ENCODE measurements at regions not wholly inside any gene's neighbourhood (a gene's known extent, or its start where the extent isn't known, plus 50 kb on each side); places are given as distances from the start of the nearest gene placed in this dataset.
"Not testable (repeated sequence)": the region's sequence is repeated elsewhere in the genome, so short reads cannot be mapped to it uniquely, and the experiment has no call there.

DNA sequence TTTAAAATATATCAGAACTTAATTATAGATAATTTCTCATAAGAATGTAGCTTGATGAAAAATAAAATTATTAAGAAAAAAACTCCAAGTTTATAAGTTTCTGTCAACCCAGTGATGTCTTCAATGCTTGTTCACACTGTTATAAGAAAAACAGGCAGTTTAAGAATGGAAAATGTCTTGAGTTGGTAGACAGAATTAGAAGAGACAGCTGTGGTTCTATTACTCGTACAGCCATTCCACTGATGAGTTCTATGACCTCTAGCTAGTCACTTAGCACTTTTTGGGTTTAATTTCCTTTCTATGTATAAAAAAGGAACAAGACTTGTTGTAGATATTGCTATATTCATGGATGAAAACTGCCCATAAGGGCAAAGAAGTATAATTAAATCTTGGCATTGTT, 1013.1 kb upstream of the ATXN8OS start:
- no peak for DNase-seq (ENCODE audit: low read depth, low spot score)

DNA sequence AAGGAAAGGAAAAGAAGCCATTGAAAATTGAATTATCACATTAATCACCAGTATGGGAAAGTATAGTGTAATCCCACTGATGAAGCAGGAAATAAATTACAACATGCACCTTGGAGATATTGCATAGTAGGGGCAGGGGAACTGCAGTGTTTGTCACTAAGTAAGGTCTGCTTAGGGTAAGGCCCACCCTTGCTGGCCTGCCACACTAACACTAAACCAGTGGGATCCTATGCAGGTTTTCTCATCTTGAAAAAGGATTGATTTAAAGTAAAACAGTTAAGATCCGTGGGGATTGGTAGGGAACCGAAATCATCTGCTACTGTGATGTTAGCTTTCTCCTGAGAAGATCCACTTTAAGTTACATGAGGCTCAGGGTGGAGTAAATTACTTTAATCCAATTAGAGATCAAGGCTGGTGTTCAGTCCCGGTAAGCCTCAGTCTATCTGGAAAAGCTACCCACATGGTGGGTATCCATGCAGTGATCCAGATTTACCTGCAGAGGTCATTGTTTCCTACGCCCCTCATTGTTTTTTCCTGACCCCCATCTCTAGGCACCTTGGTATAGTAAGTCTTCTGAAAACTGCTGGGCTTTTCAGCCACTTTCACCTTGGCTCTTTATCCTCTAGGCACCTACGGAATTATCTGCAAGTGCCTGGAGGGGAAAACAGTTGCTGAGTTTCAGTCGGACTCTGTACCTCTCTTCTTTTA, 1014.9 kb upstream of the ATXN8OS start:
- no peak for DNase-seq (ENCODE audit: low read depth, low spot score)

DNA sequence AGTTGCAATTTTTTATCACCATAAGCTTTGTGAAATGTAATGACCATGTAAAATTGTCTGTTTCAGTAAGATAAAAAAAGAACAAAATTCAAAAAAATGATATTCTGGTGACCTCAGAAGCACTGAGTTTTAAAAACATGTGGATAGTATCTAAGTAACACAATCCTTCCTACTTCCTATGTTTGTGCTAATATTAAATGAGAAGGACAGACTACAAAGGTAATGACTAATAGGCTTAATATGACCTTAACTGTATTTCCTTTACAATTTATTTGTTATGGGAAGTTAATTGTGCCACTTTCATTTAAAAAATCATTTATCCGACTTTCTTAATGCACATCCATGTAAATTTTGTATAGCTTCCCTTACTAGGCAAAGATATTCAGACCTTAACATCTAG, 1030.4 kb upstream of the ATXN8OS start:
- DNase-seq (ENCODE audit: low read depth, low spot score) = no peak

DNA sequence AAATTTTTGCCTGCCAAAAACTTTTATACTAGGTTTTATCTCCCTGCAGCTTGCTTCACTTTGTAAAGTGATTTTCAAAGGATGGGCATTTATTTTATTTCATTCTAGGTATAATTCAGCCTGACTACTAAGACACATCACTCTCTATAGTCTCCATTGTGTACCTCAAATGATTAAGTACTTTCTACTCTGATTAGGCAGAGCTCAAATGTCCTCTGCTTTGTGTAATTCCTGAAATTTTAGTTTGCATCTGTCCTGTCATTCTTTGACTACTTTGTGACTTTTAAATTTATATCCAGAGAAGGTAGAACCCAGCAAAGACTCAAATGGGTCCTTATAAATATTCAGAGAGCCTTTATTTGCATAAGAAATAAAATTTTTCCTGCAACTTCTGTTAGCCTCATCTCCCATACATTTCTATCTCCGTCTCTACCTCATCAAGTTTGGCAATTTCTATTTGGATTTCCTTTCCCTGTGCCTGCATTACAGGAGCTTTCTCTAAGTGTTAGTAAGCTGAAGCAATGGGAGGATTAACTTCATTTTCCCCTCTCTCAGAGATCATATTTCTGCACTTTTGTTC, 1038.0 kb upstream of the ATXN8OS start:
- no peak for DNase-seq (ENCODE audit: low read depth, low spot score)

DNA sequence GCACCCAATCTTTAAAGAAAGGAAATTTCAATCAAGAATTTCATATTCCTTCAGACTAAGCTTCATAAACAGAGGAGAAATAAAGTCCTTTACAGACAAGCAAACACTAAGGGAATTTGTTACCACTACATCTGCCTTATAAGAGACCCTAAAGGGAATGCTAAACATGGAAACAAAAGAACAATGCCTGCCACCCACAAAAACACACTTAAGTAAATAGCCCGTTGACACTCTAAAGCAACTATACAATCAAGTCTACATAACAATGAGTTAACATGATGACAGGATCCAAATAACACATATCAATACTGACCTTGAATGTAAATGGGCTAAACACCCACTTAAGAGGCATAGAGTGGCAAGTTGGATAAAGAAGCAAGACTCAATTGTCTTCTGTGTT, 1056.9 kb upstream of the ATXN8OS start:
- DNase-seq (ENCODE audit: low read depth, low spot score) = no peak

DNA sequence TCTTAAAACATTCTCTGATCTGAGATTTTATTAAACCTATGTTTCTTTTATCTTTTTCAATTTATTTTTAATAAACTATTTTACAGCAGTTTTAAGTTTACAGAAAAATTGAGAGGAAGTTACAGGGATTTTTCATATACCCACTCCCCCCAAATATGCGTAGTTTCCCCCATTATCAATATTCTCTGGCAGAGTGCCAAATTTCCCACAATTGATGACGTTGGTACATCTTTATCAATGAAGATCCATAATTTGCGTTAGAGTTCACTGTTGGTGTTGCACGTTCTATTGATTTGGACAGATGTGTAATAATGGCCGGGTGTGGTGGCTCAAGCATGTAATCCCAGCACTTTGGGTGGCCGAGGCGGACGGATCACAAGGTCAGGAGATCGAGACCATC, 1063.0 kb upstream of the ATXN8OS start:
- DNase-seq (ENCODE audit: low read depth, low spot score) = no peak

DNA sequence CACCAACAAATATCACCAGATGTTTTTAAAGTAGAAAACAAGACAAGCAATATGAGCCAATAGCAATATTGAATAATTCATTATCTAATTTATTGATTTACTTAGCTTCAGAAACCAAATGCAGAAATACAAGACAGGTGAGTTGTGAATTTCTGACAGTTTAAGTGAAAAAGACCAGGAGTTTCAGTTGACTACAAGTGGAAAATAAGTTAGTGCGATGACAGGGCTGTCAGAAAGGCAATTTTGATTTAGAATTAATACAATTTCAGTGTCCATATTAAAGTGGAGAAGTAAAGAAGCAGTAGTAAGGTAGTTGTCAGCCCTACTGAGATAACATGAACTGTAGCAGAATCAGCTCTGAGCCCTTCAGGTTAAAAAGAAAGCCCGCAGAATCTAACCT, 1066.7 kb upstream of the ATXN8OS start:
- DNase-seq (ENCODE audit: low read depth, low spot score) = no peak

DNA sequence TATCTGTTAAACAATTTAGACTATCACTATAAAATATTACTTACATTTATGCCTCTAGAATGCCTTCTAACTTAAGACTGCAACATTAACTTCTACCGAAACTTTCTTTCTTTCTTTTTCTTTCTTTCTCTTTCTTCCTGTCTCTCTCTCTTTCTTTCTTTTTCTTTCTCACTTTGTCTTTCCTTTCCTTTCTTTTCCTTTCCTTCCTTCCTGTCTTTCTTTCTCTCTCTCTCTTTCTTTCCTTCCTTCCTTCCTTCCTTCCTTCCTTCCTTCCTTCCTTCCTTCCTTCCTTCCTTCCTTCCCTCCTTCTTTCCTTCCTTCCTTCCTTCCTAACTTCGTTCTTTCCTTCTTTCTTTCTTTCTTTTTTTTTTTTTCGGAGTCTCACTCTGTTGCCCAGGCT, 1071.9 kb upstream of the ATXN8OS start:
- no peak for DNase-seq (ENCODE audit: low read depth, low spot score)

DNA sequence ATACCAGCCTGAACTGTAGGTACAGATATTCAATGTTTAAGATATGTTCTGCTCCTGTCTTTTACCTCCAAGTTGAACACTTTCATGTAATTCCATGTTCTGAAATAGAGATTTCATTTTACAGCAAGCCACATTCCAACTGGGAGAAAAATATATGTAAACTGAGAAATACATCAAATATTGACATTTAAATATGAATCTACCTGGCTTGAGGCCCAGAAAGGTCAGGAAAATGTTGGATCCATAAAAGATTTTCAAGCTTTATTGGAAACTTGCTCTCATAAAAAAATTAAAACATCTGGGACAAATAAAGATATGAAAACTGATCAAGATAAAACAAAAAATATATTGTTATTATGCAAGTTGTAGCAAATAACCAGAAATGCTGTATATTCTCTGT, 1078.7 kb upstream of the ATXN8OS start:
- no peak for DNase-seq (ENCODE audit: low read depth, low spot score)

DNA sequence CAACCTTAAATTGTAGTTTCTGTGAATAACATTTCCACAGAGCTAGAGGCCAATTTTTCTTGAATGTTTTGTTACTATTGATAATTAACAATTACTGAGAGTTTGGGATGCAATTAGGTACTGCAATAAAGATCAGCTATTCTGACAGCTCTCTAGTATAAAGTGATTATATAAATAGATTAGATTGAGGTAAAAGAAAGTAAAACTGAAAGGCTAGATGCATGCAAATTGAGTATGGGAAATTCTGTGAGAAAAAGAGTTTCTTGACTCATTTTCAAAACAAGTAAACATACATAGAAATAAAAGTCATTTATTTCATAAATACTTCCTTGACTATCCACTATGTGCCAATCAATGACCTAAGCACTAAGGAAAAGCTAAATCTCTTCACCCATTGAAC, 1087.5 kb upstream of the ATXN8OS start:
- DNase-seq (ENCODE audit: low read depth, low spot score) = no peak

DNA sequence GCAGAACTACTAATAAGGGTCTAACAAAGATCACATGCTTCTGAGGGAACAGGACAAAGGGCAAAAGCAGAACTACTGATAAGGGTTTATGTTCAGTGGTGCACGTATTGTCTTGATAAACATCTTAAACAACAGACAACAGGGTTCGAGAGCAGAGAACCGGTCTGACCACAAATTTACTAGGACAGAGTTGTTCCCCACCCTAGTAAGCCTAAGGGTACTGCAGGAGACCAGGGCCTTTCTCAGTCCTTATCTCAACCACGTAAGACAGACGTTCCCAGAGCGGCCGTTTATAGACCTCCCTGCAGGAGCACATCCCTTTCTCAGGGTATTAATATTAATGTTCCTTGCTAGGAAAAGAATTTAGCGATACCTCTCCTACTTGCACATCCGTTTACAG, 1089.5 kb upstream of the ATXN8OS start:
- not testable (repeated sequence) for DNase-seq (ENCODE audit: low read depth, low spot score)

DNA sequence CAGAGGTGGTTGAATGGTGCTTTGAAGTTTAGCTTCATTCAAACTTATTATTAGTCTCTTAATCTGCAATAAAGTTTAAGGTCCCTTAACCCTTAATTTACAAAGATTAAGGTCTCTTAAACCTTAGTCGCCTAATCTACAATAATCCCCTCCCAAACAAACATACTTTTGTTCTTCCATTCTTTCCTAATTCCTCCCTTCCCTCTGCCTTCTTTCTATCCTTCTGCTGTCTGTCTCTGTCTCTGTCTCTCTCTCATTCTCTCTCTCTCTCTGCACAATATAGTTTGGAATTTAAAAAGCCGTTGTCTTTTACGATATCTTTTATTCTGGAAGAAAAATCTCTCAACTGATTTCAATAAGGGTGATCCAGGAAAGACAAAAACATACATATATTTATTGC, 1096.8 kb upstream of the ATXN8OS start:
- DNase-seq (ENCODE audit: low read depth, low spot score) = no peak

DNA sequence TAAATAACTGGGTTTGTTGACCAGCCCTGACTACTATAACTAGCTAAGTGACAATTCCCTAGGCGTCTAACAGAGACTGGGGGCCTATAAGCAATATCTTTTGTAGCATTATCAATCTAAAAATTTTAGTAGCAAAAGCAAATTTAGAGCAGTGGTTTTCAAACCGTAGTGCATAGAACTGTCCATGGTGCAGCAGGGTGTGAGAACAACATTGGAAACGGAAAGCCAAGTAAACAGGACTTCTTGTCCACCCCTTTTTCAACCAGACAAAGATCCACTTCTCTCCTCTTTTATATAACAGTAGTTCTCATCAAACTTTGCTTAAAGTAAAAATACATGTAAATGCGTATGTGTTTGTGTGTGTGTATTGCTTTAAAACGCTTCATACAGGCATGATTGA, 1099.1 kb upstream of the ATXN8OS start:
- DNase-seq (ENCODE audit: low read depth, low spot score) = no peak

DNA sequence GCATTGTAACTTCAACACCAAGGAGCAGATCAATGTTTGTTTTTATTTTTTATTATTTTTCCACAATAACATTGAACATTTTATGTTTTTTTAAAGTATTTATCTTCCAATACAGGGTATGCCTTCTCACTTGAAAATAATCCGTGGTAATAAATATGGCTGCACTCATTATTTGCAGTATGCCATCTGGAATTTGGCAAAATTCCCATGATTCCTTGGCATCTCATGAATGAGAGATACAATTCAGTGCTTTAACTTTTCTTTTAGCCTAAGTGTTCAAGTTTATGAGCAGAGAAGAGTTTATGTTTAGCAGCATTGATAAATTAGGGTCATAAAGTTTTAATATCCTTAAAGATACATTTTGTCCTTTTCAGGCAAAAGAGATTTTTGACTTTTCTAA, 1109.6 kb upstream of the ATXN8OS start:
- no peak for DNase-seq (ENCODE audit: low read depth, low spot score)

DNA sequence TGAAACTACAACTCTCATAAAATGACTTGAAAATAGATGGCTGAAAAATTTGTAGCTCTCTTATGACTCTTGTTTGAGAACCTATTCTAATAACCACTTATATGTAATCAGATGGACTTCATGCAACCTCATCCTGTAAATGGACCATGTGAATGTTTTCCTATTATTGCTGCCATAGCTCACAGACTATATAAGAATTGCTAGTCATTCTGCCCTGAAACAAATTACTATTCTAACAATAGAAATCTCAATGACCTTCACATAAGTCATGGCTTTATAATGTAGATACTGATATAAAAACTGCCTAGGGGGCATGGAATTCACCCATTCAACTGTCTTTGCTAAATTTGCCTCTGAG, 1111.0 kb upstream of the ATXN8OS start:
- DNase-seq (ENCODE audit: low read depth, low spot score) = no peak

DNA sequence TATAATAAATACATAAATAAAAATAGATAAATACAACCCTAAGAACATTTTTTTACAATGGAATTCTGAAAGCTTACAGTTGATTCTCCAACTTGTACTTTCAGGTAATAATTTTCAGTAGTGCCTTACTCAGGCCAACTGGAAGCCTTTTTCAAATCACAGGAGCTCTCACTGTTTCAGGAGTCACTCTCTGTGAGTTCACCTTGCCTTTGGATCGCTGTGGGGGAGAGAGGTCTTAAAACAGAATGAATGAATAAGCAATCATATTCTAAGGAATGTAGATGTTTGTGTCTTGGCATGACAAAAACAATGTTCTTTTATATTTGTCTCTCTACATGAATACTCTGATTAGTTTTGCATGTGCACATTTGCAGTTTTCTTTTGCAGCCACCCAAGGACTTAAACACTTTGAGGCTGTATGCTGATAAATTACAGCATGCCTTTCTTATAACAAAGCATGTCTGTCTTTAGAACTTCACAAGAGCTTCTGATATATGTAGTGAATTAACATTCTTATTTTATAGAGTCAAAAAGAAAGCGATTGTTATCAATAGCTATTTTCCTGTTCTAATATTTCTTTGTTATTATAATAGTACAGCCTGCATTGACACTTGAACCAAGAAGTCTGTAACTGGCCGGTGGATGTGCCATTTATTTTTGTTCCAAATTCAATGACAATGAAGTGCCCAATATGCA, 1111.5 kb upstream of the ATXN8OS start:
- no peak for DNase-seq (ENCODE audit: low read depth, low spot score)

DNA sequence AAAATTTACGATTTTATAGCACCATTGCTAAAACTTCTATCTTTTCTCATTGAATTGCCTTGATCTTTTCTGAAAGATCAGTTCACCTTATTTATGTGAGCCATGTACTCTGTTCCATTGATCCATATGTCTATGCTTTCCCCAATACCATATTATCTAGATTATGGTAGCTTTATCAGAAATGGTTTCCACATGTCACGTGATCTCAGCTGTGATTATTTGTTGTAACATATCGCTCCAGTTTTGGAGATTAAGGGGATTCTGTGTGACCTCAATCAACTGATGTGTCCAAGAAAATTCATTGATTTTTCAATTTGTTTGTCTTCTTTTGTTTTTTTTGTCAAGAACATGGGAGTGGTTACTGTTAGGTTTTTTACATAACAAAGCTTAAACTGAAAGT, 1114.5 kb upstream of the ATXN8OS start:
- no peak for DNase-seq (ENCODE audit: low read depth, low spot score)

DNA sequence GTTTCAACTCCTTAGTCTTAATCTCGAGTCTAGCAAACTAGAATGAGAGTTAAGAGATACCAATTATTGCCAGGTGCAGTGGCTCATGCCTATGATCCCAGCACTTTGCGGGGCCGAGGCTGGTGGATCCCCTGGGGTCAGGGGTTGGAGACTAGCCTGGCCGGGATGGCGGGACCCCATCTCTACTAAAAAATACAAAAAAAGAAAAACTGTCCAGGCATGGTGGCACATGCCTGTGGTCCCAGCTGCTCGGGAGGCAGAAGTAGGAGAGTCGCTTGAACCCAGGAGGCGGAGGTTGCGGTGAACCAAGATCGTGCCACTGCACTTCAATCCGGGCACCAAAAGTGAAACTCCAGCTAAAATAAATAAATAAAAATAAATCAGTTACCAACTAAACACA, 1119.5 kb upstream of the ATXN8OS start:
- DNase-seq (ENCODE audit: low read depth, low spot score) = no peak

DNA sequence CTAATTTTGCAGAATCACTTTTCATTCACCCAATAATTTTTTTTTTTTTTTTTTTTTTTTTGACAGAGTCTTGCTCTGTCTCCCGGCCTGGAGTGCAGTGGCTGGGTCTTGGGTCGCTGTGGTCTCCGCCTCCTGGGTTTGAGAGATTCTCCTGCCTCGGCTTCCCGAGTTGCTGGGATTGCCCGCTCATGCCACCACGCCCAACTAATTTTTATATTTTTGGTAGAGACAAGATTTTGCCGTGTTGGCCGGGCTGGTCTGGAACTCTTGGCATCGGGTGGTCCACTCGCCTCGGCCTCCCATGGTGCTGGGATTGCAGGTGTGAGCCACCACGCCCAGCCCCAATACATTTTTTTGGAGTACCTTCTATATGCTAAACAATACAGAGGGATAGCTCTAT, 1120.0 kb upstream of the ATXN8OS start:
- no peak for DNase-seq (ENCODE audit: low read depth, low spot score)

DNA sequence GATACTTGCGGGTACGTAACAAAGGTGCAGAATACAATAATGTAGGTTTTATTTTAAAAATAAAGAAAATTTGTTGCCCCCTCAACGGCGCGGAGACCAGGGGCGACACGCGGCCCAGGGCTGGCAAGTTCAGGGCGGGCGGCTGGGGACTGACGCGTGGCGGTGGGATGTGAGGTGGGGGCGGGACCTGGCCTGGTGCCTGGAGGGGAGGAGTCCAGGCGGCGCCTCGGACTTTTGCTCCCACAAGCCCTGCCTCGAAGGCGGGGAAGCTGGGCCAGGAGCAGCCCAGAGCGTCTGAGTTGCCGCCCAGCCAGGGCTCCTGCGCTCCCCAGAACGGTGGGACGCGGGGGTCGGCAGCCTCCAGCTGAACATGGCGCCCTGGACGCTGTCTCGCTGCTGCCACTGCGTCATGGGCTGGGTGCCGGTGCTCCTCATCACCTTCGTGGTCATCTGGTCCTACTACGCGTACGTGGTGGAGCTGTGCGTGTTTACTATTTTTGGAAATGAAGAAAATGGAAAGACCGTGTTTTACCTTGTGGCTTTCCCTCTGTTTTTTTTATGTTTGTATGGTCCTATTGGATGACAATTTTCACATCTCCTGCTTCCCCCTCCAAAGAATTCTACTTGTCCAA, 1122.8 kb upstream of the ATXN8OS start:
- DNase-seq (ENCODE audit: low read depth, low spot score) = no peak

DNA sequence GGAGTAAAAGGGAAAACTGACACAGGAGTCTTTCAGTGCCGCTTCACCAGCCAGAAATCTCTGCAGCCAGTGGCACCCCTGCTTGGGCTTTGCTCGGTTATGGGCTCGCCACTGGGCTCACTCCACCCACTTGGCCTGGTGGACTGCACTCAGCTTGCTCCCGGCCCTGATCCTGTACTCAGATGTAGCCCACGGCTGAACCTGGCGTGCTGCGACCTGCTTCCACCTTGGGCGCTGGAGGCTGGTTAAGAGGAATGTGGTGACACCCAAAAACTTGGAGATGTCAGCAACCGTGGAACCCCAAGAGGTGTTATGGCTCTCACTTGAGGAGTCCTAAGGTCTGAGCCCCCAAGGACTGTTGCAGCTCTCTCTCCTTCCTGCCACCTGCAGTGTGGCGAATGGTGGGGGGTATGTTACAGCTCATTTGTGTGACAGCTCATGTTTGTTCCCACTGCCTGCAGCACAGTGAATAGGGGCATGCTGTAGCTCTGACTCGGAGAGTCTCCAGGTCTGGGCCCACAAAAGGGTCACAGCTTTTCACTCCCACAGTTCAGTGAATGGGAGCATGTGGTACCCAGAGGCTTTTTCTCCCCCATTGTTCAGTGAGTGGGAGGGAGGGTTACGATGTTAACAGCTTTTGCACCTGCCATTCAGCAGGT, 1124.5 kb upstream of the ATXN8OS start:
- DNase-seq (ENCODE audit: low read depth, low spot score) = no peak

DNA sequence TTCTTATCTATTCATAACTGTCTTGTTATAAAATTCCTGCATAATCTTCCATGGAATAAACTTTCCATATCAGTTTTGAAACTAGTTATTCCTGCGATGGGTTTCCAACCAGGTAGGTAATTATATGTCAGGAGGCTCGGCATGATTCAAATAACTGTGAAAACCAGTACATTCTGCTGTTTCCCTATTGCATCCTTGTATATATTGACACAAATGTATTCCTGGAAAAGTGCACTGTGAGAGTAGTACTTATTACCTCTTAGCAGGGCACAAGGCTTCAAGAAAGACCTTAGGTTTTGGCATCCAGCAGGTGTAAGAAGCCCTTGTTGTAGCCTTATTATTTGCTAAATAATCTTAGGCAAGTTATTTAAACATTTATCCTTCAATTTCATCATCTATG, 1131.3 kb upstream of the ATXN8OS start:
- DNase-seq (ENCODE audit: low read depth, low spot score) = no peak

Data from brain pericyte (primary cell).